WTC11 (cell line): ENCODE measurements at regions not wholly inside any gene's neighbourhood (a gene's known extent, or its start where the extent isn't known, plus 50 kb on each side); places are given as distances from the start of the nearest gene placed in this dataset.

Experiments used
- ATAC-seq: fragments of 200-7000 bp; cut with Tn5 transposase; 2 replicates; pipeline ENCODE4 v1.10.0; 2021; ENCODE audit warnings: mild to moderate bottlenecking, moderate library complexity
- CTCF ChIA-PET: fragments of 300-600 bp; sonication (Branson Sonifier 250); formaldehyde crosslinking; loops from one replicate; lab custom pipeline; 2021; ENCODE audit warnings: antibody characterized with exemption; lab: Charles Lee
- POLR2A ChIA-PET: fragments of 350-600 bp; sonication (Branson Sonifier 250); formaldehyde crosslinking; loops from one replicate; lab custom pipeline; 2021; ENCODE audit warnings: antibody characterized with exemption; lab: Charles Lee
- DNase-seq: peaks from one replicate; pipeline ENCODE4 v3.0.0; 2021; ENCODE audit warnings: low spot score
- H3K27ac Mint-ChIP-seq: 2 replicates; pipeline ENCODE4 v1.8.0; 2021; ENCODE audit warnings: mixed read lengths
- H3K27me3 Mint-ChIP-seq: 2 replicates; pipeline ENCODE4 v1.8.0; 2021; ENCODE audit warnings: low read depth, mild to moderate bottlenecking, moderate library complexity, mixed read lengths
- H3K36me3 Mint-ChIP-seq: 2 replicates; pipeline ENCODE4 v1.8.0; 2021; ENCODE audit warnings: mixed read lengths
- H3K4me1 Mint-ChIP-seq: 2 replicates; pipeline ENCODE4 v1.8.0; 2022; ENCODE audit warnings: mixed read lengths
- H3K4me3 Mint-ChIP-seq: 2 replicates; pipeline ENCODE4 v1.8.0; 2021; ENCODE audit warnings: mild to moderate bottlenecking, moderate library complexity, mixed read lengths
- H3K9me3 Mint-ChIP-seq: 2 replicates; pipeline ENCODE4 v1.8.0; 2021; ENCODE audit warnings: mixed read lengths
- ATF6 ChIP-seq: sonication (generic); formaldehyde crosslinking; IDR thresholded peaks from 2 replicates; pipeline ENCODE4 v1.8.1; 2023; ENCODE audit warnings: mild to moderate bottlenecking, missing genetic modification reagents
- CBFB ChIP-seq: sonication (generic); formaldehyde crosslinking; IDR thresholded peaks from 2 replicates; pipeline ENCODE4 v1.8.1; 2022; ENCODE audit warnings: mild to moderate bottlenecking, low read depth, missing genetic modification reagents
- CDX4 ChIP-seq: fragments of 250-450 bp; sonication (Bioruptor Pico); IDR thresholded peaks from 2 replicates; pipeline ENCODE4 v1.9.0; 2021; ENCODE audit warnings: moderate library complexity, mild to moderate bottlenecking, inconsistent platforms, borderline replicate concordance
- CREB1 ChIP-seq: sonication (generic); formaldehyde crosslinking; IDR thresholded peaks from 2 replicates; pipeline ENCODE4 v1.8.0; 2023; ENCODE audit warnings: mild to moderate bottlenecking, missing genetic modification reagents
- CREM ChIP-seq: sonication (generic); formaldehyde crosslinking; IDR thresholded peaks from 2 replicates; pipeline ENCODE4 v1.8.1; 2022; ENCODE audit warnings: mild to moderate bottlenecking, missing genetic modification reagents, moderate library complexity
- ETV6 ChIP-seq: sonication (generic); formaldehyde crosslinking; IDR thresholded peaks from 2 replicates; pipeline ENCODE4 v1.8.1; 2022; ENCODE audit warnings: mild to moderate bottlenecking, missing genetic modification reagents
- NFATC4 ChIP-seq: fragments of 250-450 bp; sonication (Bioruptor Pico); IDR thresholded peaks from 2 replicates; pipeline ENCODE4 v1.9.0; 2021; ENCODE audit warnings: mild to moderate bottlenecking
- NFE2L1 ChIP-seq: sonication (generic); formaldehyde crosslinking; IDR thresholded peaks from 2 replicates; pipeline ENCODE4 v1.8.1; 2023; ENCODE audit warnings: missing genetic modification reagents
- PREB ChIP-seq: sonication (generic); formaldehyde crosslinking; IDR thresholded peaks from 2 replicates; pipeline ENCODE4 v1.8.1; 2022; ENCODE audit warnings: mild to moderate bottlenecking, missing genetic modification reagents, moderate library complexity, borderline replicate concordance
- PRRX2 ChIP-seq: fragments of 250-450 bp; sonication (Bioruptor Pico); IDR thresholded peaks from 2 replicates; pipeline ENCODE4 v1.8.0; 2021; ENCODE audit warnings: mild to moderate bottlenecking
- SMAD4 ChIP-seq: sonication (generic); formaldehyde crosslinking; IDR thresholded peaks from 2 replicates; pipeline ENCODE4 v1.8.0; 2022; ENCODE audit warnings: mild to moderate bottlenecking, missing genetic modification reagents
- TEAD4 ChIP-seq: sonication (generic); formaldehyde crosslinking; IDR thresholded peaks from 2 replicates; pipeline ENCODE4 v1.8.0; 2022; ENCODE audit warnings: mild to moderate bottlenecking, missing genetic modification reagents
- ZBTB21 ChIP-seq: sonication (generic); formaldehyde crosslinking; IDR thresholded peaks from 2 replicates; pipeline ENCODE4 v1.8.1; 2023; ENCODE audit warnings: mild to moderate bottlenecking, missing genetic modification reagents, borderline replicate concordance
- ZNF281 ChIP-seq: sonication (generic); formaldehyde crosslinking; IDR thresholded peaks from 2 replicates; pipeline ENCODE4 v1.8.0; 2023; ENCODE audit warnings: mild to moderate bottlenecking, missing genetic modification reagents
- ZSCAN18 ChIP-seq: fragments of 250-450 bp; sonication (Bioruptor Pico); IDR thresholded peaks from 2 replicates; pipeline ENCODE4 v2.1.2; 2022; ENCODE audit warnings: mild to moderate bottlenecking, moderate library complexity

GRCh38 chrX:122596998-122597397 is 587.1 kb upstream of the GRIA3 start:
- Mint-ChIP-seq H3K27ac (no peak overlapping the region), H3K36me3 (no peaks in the 10 kb centered on the region), H3K9me3 (peaks cover 7% of the 10 kb centered on the region), H3K4me3 (no peak overlapping the region), H3K27me3 (no peaks in the 10 kb centered on the region), H3K4me1 (peaks cover 15% of the 10 kb centered on the region)
- ChIA-PET POLR2A (no interaction called here), CTCF (no interaction called here)
- TF ChIP-seq ZNF281 (CRISPR knock-in tag) (no peak), PREB (no peak), ATF6 (CRISPR knock-in tag) (no peak), ZBTB21 (CRISPR knock-in tag) (no peak), CREM (CRISPR knock-in tag) (no peak), CREB1 (no peak), SMAD4 (CRISPR knock-in tag) (no peak), NFE2L1 (CRISPR knock-in tag) (no peak)
- ATAC-seq = no peak
- no peak for DNase-seq

GRCh38 chrX:122622795-122623194 is 561.3 kb upstream of the GRIA3 start:
- Mint-ChIP-seq H3K9me3 (peaks cover 25% of the 10 kb centered on the region), H3K4me3 (no peak overlapping the region), H3K4me1 (peaks cover 10% of the 10 kb centered on the region), H3K27me3 (no peaks in the 10 kb centered on the region), H3K36me3 (peaks cover 6% of the 10 kb centered on the region), H3K27ac (no peak overlapping the region)
- ChIA-PET CTCF (no interaction called here), POLR2A (no interaction called here)
- ATAC-seq = no peak
- no peak for DNase-seq
- TF ChIP-seq NFATC4 (CRISPR knock-in tag) (no peak), PREB (no peak), CBFB (CRISPR knock-in tag) (no peak), ZSCAN18 (CRISPR knock-in tag) (no peak), SMAD4 (CRISPR knock-in tag) (no peak), CDX4 (no peak), TEAD4 (CRISPR knock-in tag) (no peak), PRRX2 (no peak), ETV6 (no peak)

- ChIA-PET POLR2A (no interaction called here), CTCF (no interaction called here)
- no peak for ATAC-seq
- TF ChIP-seq ETV6 = no peak
- Mint-ChIP-seq H3K27me3 (no peaks in the 10 kb centered on the region), H3K4me3 (no peak overlapping the region), H3K27ac (no peak overlapping the region), H3K4me1 (peaks cover 14% of the 10 kb centered on the region), H3K9me3 (peaks cover 13% of the 10 kb centered on the region), H3K36me3 (peaks cover 3% of the 10 kb centered on the region)
- DNase-seq = no peak
Observed at GRCh38 chrX:122625239-122625638, 558.8 kb upstream of the GRIA3 start.
